Muscle layer of duodenum (tissue), 2 donors: ENCODE measurements at regions not wholly inside any gene's neighbourhood (a gene's known extent, or its start where the extent isn't known, plus 50 kb on each side); places are given as distances from the start of the nearest gene placed in this dataset.
"Not testable (repeated sequence)": the region's sequence is repeated elsewhere in the genome, so short reads cannot be mapped to it uniquely, and the experiment has no call there.

Experiments
- H3K27ac ChIP-seq: one replicate; pipeline ENCODE4 v1.7.0; 2013; ENCODE audit warnings: mild to moderate bottlenecking, low read length
- H3K27me3 ChIP-seq: one replicate; pipeline ENCODE4 v1.7.0; 2013; ENCODE audit warnings: low read depth, mild to moderate bottlenecking, control low read depth, low read length
- H3K36me3 ChIP-seq, 2 donors: one replicate each; pipeline ENCODE4 v1.7.0; 2013; ENCODE audit warnings: low read length in 2 of 2, control low read depth in 1 of 2, mild to moderate bottlenecking in 1 of 2; ENCODE audit not compliant: insufficient read depth in 2 of 2, control insufficient read depth in 1 of 2
- H3K4me1 ChIP-seq, 2 donors: one replicate each; pipeline ENCODE4 v1.7.0; 2013; ENCODE audit warnings: low read length in 2 of 2, mild to moderate bottlenecking in 2 of 2, control low read depth in 1 of 2, moderate library complexity in 1 of 2; ENCODE audit not compliant: insufficient read depth in 2 of 2, control insufficient read depth in 1 of 2
- H3K4me3 ChIP-seq, 2 donors: one replicate each; pipeline ENCODE4 v1.7.0; 2013; ENCODE audit warnings: low read length in 2 of 2, low read depth in 1 of 2, mild to moderate bottlenecking in 1 of 2
- H3K9me3 ChIP-seq, 2 donors: one replicate each; pipeline ENCODE4 v1.7.0; 2013; ENCODE audit warnings: low read length in 2 of 2, control low read depth in 1 of 2, mild to moderate bottlenecking in 1 of 2; ENCODE audit not compliant: control insufficient read depth in 1 of 2
- donor health status: healthy.

GRCh38 chr17:72191356-72191755 is 70.5 kb downstream of the SOX9 start:
- H3K27ac ChIP-seq, result no peak overlapping the region

GRCh38 chr17:72191921-72192799 is 71.3 kb downstream of the SOX9 start:
- no peaks in the 10 kb centered on the region for H3K27me3 ChIP-seq
- no peak overlapping the region for H3K27ac ChIP-seq
- H3K4me1 ChIP-seq, result no peaks in the 10 kb centered on the region
- no peaks in the 10 kb centered on the region for H3K36me3 ChIP-seq
- H3K9me3 ChIP-seq, result peaks cover 0 to under 1% of the 10 kb centered on the region in 2 donors
- no peak overlapping the region for H3K4me3 ChIP-seq

More at GRCh38 chr17:72191356-72191755, 70.5 kb downstream of the SOX9 start:
- no peaks in the 10 kb centered on the region for H3K27me3 ChIP-seq
- no peaks in the 10 kb centered on the region for H3K9me3 ChIP-seq
- no peaks in the 10 kb centered on the region for H3K36me3 ChIP-seq
- no peaks in the 10 kb centered on the region for H3K4me1 ChIP-seq
- H3K4me3 ChIP-seq, result no peak overlapping the region

DNA sequence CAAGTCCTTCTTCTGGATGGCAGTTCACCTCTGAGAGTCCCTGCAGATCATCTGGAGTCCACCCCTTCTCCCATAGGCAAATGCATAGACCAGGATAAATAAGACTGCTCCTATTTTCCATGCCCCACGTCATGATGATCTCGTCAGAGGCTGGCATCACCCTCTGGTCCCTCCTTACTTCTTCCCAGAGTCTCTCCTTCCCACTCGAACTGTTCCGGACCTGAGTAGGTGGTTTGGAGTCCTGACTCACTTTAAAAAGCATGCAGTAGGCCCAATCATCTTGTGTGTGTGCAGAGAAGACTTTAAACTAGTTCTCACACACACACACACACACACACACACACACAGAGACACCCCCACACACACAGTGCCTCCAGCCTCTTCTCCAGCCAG is 72.0 kb downstream of the SOX9 start:
- H3K27me3 ChIP-seq, result no peaks in the 10 kb centered on the region
- H3K27ac ChIP-seq, result no peak overlapping the region
- no peaks in the 10 kb centered on the region for H3K4me1 ChIP-seq
- H3K9me3 ChIP-seq, result peaks cover 0 to 5% of the 10 kb centered on the region in 2 donors
- H3K36me3 ChIP-seq, result no peaks in the 10 kb centered on the region
- no peak overlapping the region for H3K4me3 ChIP-seq

- no peak overlapping the region for H3K4me3 ChIP-seq
- peaks cover 0 to 5% of the 10 kb centered on the region in 2 donors for H3K9me3 ChIP-seq
- H3K27ac ChIP-seq, result no peak overlapping the region
- no peaks in the 10 kb centered on the region for H3K27me3 ChIP-seq
- H3K4me1 ChIP-seq, result no peaks in the 10 kb centered on the region
- H3K36me3 ChIP-seq, result no peaks in the 10 kb centered on the region
Observed at GRCh38 chr17:72193391-72194106, 72.7 kb downstream of the SOX9 start.

DNA sequence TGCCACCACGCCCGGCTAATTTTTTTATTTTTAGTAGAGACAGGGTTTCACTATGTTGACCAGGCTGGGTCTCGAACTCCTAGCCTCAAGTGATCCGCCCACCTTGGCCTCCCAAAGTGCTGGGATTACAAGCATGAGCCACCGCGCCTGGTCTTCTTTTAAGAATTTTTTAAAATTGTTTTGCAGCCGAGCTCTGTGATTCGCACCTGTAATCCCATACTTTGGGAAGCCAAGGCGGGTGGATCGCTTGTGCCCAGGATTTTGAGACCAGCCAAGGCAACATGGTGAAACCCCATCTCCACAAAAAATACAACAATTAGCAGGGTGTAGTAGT is 73.3 kb downstream of the SOX9 start:
- not testable (repeated sequence) for H3K4me3 ChIP-seq, H3K4me1 ChIP-seq, H3K27me3 ChIP-seq, H3K36me3 ChIP-seq, H3K9me3 ChIP-seq, H3K27ac ChIP-seq

DNA sequence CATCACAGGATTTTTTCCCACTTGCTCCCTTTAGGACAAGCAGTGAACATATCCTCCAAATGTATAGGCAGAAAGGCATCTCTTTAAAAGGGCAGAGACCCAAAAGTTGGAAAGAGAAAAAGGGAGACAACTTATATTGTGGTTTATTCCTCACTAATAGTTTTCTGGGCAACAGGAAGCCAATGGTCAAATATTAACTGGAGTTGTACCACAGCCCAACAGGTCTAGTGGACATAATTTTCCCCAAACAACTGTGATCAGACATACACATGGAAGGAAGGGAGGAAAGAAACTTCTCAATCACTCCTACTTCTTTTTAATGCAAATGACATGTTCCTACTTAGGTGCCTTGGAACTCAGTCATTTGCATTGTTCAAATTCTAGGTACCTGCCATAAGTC is 78.4 kb downstream of the SOX9 start:
- no peak overlapping the region for H3K27ac ChIP-seq
- H3K27me3 ChIP-seq, result no peaks in the 10 kb centered on the region

GRCh38 chr17:72204742-72205141 is 83.9 kb downstream of the SOX9 start:
- H3K36me3 ChIP-seq, result no peaks in the 10 kb centered on the region
- no peaks in the 10 kb centered on the region for H3K4me1 ChIP-seq
- H3K27ac ChIP-seq, result no peak overlapping the region
- peaks cover 11% of the 10 kb centered on the region for H3K27me3 ChIP-seq
- H3K4me3 ChIP-seq, result no peak overlapping the region
- H3K9me3 ChIP-seq, result no peaks in the 10 kb centered on the region

More for the DNA sequence above, 78.4 kb downstream of the SOX9 start:
- no peaks in the 10 kb centered on the region for H3K4me1 ChIP-seq
- H3K36me3 ChIP-seq, result no peaks in the 10 kb centered on the region
- H3K4me3 ChIP-seq, result no peak overlapping the region
- peaks cover 0 to 5% of the 10 kb centered on the region in 2 donors for H3K9me3 ChIP-seq

DNA sequence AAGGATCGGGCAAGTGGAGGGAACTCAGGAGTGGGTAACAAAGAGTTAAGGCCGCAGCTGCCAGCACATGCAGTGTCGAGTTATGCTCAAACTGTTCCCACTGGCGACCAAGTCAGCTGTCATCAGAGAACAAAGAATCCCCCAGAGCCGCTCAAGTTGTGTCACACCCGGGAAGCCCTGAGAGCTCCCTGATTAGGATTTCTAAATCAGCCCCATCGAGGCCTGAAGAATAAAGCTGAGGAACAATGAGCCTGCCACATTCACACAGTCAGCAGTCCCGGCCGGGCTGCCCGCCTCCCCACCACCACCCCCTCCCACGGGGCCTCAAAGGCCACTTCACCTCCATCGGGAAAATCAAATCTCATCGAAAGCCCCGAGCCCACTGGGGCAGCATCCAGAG is 84.5 kb downstream of the SOX9 start:
- H3K27ac ChIP-seq, result no peak overlapping the region
- no peak overlapping the region for H3K4me3 ChIP-seq

DNA sequence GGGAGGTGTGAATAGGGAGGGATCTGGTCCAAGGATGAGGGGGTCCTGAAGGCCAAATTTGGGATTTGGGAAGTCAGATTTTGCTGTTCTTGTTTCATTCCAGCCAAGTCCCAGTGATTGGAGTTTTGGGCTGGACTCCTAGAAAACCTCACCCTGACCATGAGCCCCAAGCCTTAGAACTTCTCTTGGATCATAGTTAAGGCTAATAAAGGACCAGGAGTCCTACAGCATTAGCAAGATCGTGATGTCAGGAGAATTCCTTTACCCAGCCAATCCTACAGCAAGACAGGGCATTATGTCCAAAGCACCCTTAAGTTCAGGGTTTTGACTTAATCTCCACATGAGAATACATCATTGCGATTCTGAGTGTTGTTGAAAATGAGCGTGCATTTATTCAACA is 85.0 kb downstream of the SOX9 start:
- Histone ChIP-seq H3K36me3 (no peaks in the 10 kb centered on the region), H3K27me3 (peaks cover 11% of the 10 kb centered on the region), H3K27ac (no peak overlapping the region), H3K4me3 (no peak overlapping the region), H3K4me1 (no peaks in the 10 kb centered on the region), H3K9me3 (no peaks in the 10 kb centered on the region)

More for the DNA sequence above, 84.5 kb downstream of the SOX9 start:
- Histone ChIP-seq H3K36me3 (no peaks in the 10 kb centered on the region), H3K4me1 (no peaks in the 10 kb centered on the region), H3K9me3 (no peaks in the 10 kb centered on the region), H3K27me3 (peaks cover 11% of the 10 kb centered on the region)

DNA sequence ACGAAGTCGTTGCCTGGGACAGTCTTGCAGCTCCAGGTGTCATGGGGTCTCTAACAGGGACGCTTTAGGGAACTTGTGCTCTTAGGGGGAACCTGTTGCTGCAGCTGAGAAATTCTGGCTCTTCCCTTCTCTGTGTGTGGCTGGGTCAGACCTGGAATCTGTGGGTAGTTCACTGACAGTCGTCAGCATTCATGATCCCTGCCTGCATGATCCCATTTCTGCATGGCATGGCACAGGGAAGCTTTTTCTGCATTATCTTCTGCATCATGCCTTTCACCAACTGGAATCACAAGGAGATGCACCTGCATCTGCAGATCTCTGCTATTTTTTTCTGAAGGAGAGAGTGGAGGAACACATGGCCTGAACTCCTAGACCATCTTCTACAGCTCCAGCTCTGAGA is 85.6 kb downstream of the SOX9 start:
- no peaks in the 10 kb centered on the region for H3K9me3 ChIP-seq
- no peaks in the 10 kb centered on the region for H3K4me1 ChIP-seq
- H3K27me3 ChIP-seq, result peaks cover 11% of the 10 kb centered on the region
- no peak overlapping the region for H3K4me3 ChIP-seq
- no peaks in the 10 kb centered on the region for H3K36me3 ChIP-seq
- H3K27ac ChIP-seq, result no peak overlapping the region

DNA sequence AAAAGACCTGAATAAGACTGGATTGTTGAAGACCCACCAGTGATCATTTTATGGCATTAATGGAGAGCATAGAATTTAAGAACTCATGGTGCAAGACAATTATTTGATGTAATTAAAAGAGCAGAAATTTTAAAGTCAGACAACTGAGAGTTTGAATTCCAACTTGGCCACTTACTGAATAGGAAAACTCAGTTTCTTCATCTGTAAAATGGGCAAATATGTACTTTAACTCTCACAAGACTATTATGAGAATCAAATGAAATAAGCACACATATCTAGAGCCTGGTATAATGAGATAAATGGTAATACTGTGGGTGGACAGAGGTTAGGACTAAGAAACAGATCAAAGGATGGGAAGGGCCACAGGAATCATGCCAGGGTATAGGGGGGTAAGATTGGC is 88.0 kb downstream of the SOX9 start:
- H3K27ac ChIP-seq, result no peak overlapping the region
- peaks cover 11% of the 10 kb centered on the region for H3K27me3 ChIP-seq
- no peaks in the 10 kb centered on the region for H3K4me1 ChIP-seq
- H3K36me3 ChIP-seq, result no peaks in the 10 kb centered on the region
- no peak overlapping the region for H3K4me3 ChIP-seq
- H3K9me3 ChIP-seq, result no peaks in the 10 kb centered on the region
